NB4 (cell line): ENCODE measurements at regions not wholly inside any gene's neighbourhood (a gene's known extent, or its start where the extent isn't known, plus 50 kb on each side); places are given as distances from the start of the nearest gene placed in this dataset.

Experiments used
- DNase-seq: peaks from one replicate; pipeline ENCODE4 v3.0.0; 2010; ENCODE audit warnings: low read depth
- H3K4me3 ChIP-seq: one replicate; pipeline ENCODE4 v1.5.1; 2011; ENCODE audit warnings: mild to moderate bottlenecking, low read depth, low read length, moderate library complexity
- MYC ChIP-seq: IDR thresholded peaks from 2 replicates; pipeline ENCODE4 v1.6.1; 2011; ENCODE audit warnings: low read depth, low read length
- POLR2A ChIP-seq: IDR thresholded peaks from 2 replicates; pipeline ENCODE4 v1.6.1; 2011; ENCODE audit warnings: mild to moderate bottlenecking; ENCODE audit not compliant: insufficient read length; ENCODE audit errors: extremely low read depth
- TF ChIP-seq, protein P1 (sequence below): IDR thresholded peaks from one replicate; pipeline ENCODE4 v1.5.1; 2012; ENCODE audit warnings: low read depth, low read length
- TF ChIP-seq, protein P2 (sequence below): IDR thresholded peaks from 2 replicates; pipeline ENCODE4 v1.6.1; 2011; ENCODE audit warnings: low read depth, low read length

DNA sequence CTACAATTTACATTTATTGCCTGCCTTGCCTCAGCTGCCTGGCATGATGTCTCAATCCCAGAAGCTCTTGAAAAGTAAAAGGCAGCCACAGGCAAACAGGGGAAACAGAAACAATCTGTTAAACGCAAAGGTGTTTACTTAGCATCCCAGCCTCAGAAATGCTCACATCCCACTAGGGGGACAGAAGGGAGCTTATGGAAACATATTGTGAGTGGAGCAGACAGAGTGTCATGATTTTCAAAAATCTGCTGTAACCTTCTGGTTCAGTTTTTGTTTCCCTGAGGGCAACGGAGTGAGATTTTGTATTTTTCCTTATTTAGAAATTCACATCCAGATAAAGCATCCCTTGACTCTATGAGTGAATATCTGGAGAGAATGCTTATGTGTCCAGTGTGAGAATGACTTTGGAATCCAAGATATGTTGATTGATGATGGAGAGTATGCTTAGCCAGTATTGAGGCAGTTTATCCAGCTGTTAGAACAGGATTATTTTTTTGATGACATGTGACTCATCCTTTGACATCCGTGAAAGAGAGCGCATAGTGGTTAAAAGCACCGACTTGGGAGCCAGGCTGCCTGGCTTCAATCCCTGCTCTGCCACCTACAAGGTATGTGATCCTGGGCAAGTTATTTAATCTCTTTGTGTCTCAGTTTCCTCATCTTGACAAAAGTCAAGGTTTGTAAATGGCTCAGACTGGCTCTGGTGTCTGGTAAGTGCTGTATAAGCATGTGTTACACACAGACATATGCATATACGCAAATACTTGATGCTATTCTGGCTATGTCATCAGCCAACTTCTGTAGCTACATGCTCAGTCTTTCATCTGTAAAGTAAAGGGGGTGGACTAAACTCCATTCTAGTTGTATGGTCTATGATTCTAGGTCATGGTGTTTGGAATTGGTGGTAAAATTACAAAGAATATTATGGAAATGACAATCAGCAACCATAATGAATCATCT is 381.2 kb downstream of the RAPGEF2 start:
- no peak overlapping the region for H3K4me3 ChIP-seq
- no peak for TF ChIP-seq POLR2A
- TF ChIP-seq, protein P1, sequence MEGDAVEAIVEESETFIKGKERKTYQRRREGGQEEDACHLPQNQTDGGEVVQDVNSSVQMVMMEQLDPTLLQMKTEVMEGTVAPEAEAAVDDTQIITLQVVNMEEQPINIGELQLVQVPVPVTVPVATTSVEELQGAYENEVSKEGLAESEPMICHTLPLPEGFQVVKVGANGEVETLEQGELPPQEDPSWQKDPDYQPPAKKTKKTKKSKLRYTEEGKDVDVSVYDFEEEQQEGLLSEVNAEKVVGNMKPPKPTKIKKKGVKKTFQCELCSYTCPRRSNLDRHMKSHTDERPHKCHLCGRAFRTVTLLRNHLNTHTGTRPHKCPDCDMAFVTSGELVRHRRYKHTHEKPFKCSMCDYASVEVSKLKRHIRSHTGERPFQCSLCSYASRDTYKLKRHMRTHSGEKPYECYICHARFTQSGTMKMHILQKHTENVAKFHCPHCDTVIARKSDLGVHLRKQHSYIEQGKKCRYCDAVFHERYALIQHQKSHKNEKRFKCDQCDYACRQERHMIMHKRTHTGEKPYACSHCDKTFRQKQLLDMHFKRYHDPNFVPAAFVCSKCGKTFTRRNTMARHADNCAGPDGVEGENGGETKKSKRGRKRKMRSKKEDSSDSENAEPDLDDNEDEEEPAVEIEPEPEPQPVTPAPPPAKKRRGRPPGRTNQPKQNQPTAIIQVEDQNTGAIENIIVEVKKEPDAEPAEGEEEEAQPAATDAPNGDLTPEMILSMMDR: no peak
- TF ChIP-seq, protein P2, sequence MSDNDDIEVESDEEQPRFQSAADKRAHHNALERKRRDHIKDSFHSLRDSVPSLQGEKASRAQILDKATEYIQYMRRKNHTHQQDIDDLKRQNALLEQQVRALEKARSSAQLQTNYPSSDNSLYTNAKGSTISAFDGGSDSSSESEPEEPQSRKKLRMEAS: no peak
- TF ChIP-seq MYC: no peak
- DNase-seq: no peak

DNA sequence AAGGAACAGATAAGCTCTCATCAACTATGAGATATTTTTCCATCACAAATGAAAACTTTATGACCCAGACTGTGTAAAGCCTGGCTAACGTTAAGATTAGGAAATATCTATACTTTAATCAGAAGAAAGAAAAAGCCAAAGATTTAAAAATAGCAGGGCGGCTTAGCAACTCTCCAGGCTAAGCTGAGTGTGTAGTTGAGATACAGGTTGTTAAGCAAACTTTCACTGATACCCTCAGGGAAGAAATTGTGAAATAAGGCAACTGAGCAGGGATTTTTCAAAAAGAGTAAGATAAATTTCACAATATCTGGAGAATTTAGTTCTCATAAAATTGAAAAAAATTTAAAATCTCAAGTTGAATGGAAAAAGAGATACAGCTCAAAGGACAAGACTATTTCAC is 382.0 kb downstream of the RAPGEF2 start:
- TF ChIP-seq MYC (no peak), POLR2A (no peak)
- TF ChIP-seq, protein P2: no peak
- TF ChIP-seq, protein P1: no peak
- H3K4me3 ChIP-seq: no peak overlapping the region
- no peak for DNase-seq

DNA sequence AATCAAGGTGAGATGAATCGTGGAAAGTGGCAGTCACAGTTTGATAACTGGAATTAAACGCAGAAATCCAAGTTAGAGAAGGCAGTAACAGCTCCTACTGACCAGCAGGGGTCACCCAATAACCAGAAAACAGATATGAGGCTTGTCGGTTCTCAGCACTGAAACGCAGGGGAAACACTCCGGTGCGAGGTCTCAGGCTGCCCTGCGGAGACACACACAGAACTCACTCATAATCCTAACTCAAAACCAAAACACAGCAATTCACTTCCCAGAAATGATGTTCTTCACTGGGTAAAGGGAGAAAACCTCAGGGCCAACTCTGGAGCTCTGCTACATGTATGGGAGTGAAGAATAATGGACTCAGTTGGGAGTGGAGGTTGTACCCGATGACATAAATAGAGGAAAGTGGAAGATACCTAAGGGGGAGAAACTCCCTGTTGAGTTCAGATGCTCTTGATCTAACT is 384.4 kb downstream of the RAPGEF2 start:
- TF ChIP-seq POLR2A: no peak
- TF ChIP-seq, protein P1: peak; percentile 58
- TF ChIP-seq, protein P2: no peak
- no peak overlapping the region for H3K4me3 ChIP-seq
- peak; percentile 71 for DNase-seq

DNA sequence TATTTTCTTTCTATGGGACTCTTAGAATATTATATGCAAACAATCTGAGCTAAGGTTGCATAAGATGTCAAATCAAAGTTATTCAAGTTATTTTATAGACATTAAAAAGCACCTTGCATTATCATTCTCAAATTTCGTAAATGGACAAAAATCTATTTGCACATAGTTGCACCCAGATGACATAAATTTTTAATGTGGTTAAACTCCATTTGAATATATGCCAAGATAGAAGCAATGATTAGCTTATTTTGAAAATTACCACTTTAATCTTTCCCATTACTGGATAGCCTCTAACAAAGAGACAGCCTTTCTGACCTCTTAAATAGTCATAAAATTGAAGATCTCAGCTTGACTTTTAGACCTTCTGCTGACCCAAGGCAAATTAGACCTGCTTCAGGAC is 386.8 kb downstream of the RAPGEF2 start:
- no peak overlapping the region for H3K4me3 ChIP-seq
- TF ChIP-seq, protein P1: no peak
- no peak for DNase-seq

DNA sequence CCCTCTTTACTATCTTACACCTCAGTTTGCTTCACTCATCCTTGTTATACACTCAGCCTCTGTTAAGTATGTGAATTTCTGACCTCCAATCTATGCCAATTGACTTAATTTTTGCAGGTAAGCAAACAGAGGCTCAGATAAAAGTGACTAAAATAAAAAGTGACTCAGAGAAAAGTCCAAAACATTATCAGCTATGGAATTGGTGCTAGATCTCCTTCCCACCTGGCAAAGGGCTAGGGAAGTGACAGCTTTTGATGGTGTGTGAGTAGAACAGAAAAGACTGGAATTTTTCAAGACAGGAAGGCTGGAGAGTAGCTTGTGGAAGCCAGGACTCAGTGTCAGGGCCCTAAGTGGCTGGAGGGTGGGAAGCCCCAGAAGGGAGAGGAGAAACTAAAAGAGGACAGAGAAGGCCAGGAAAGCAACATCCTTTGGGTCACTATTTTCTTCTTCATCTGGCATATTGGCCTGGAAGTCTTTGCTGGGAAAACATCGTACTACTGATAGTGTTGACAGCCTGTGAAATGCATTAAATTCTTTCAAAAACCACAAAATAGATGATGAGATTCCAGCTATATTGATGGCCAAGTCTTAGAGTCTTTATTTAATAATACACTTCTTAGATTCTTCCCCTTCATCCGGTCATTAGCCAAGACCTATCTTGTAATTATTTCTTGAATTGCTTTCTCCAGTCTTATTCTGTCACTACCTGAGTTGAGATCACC is 392.8 kb downstream of the RAPGEF2 start:
- no peak for TF ChIP-seq MYC
- TF ChIP-seq, protein P1: no peak
- no peak for TF ChIP-seq POLR2A
- TF ChIP-seq, protein P2: no peak
- DNase-seq: no peak
- H3K4me3 ChIP-seq: no peak overlapping the region
